ENCODE measurements at regions not wholly inside any gene's neighbourhood (a gene's known extent, or its start where the extent isn't known, plus 50 kb on each side); places are given as distances from the start of the nearest gene placed in this dataset.
"Not testable (repeated sequence)": the region's sequence is repeated elsewhere in the genome, so short reads cannot be mapped to it uniquely, and the experiment has no call there.

DNA sequence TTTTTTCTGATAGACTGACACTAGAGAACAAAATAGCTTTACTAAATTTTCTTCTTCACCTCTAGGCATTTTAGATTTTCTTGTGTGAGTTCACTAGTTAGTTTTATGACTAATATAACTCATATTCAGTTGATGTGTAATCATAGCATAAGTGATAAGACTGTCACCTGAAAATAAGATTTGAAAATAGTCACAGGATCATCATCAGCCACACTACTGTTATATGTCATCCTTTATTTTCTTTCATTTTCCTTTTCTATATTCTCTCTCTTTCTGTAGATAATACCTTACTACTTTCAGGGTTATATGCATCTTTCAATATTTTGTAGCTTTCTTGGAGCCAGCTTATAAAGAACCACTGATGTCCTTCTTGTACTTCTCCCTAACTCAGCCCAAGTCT, 292.6 kb downstream of the TDRD3 start:
- DNase-seq (ENCODE audit: low spot score): no peak

- DNase-seq (ENCODE audit: low spot score): no peak
Observed at GRCh38 chr13:60689076-60689475, 292.1 kb downstream of the TDRD3 start.

- DNase-seq (ENCODE audit: low spot score): no peak
Observed at GRCh38 chr13:60679928-60680694, 283.1 kb downstream of the TDRD3 start.

DNA sequence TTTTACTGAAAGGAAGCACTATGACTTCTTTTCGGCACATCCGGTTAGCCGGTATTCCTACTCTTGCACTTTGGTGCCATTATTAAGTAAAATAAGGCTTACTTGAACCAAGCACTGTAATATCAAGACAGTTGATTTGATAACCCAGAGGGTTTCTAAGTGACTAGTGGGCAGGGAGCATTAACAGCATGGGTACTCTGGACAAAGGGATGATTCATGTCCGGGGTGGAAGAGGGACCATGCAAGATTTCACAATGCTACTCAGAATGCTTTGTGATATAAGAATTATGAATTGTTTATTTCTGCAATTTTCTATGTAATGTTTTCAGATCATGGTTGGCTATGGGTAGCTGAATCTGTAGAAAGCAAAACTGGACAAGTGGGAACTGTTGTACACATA, 282.1 kb downstream of the TDRD3 start:
- DNase-seq (ENCODE audit: low spot score): no peak

DNA sequence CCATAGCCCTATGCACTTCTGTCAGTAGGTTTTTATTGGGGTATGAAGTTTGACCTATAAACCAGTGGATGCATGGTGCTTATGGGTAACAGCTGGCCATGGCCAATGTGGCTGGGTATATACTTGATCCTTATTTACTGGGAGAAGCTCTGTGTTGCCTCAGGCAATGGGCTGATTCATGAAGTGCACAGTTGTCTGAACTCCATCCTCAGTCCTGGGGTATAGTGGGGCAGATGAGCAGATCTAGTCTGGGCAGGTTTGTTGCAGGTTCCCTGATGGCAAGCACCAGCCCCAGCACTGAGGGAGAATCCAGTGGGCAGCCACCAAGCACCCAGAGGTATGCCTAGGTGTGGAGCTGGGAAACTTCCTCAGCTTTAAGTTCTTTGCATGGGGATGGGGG, 274.4 kb downstream of the TDRD3 start:
- DNase-seq (ENCODE audit: low spot score): no peak

DNA sequence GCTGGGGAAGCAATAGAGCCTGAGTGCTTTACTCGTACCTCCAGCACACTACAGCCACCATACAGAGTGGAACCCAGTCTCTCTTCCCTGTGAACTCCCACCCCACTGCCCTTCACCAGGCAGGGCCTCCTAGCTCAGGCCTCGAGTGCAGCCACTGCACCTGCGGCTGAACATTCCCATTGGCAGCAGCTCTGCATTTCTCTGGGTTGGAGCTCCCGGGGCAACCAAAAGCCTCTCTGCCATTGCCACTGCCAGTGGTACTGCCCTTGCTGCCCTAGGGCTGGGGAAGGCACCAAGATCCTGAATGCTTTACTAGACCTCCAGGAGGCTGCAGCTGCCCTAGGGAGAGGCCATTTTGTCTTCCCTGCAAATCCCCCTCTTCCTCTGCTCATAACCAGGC, 266.8 kb downstream of the TDRD3 start:
- no peak for DNase-seq (ENCODE audit: low spot score)

DNA sequence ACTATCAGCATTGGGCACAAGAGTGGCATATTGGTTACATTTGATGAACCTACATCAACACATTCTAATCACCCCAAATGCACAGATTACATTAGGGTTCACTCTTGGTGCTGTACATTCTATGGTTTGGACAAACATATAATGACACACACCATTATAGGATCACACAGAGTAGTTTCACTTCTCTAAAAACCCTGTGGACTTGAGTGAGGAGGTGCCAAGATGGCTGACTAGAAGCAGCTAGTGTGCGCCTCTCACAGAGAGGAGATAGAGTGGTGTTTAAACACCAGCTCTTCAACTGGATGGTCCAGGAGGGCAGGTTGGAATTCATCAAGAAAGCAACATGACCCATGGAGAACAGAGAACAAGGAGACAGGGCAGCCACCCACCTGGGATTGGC, 265.6 kb downstream of the TDRD3 start:
- no peak for DNase-seq (ENCODE audit: low spot score)

- DNase-seq (ENCODE audit: low spot score): peak; percentile 12
Observed at GRCh38 chr13:60661521-60661920, 264.5 kb downstream of the TDRD3 start.

DNA sequence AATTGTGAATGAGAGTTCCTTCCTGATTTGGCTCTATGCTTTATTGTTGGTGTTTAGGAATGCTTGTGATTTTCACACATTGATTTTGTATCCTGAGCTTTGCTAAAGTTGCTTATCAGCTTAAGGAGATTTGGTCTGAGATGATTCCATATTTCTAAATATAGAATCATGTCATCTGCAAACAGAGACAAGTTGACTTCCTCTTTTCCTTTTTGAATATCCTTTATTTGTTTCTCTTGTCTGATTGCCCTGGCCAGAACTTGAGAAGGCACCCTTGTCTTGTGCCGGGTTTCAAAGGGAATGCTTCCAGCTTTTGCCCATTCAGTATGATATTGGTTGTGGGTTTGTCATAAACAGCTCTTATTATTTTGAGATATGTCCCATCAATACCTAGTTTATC, 260.6 kb downstream of the TDRD3 start:
- DNase-seq (ENCODE audit: low spot score): not testable (repeated sequence)

GRCh38 chr13:60655256-60655655, 258.2 kb downstream of the TDRD3 start:
- no peak for DNase-seq (ENCODE audit: low spot score)

DNA sequence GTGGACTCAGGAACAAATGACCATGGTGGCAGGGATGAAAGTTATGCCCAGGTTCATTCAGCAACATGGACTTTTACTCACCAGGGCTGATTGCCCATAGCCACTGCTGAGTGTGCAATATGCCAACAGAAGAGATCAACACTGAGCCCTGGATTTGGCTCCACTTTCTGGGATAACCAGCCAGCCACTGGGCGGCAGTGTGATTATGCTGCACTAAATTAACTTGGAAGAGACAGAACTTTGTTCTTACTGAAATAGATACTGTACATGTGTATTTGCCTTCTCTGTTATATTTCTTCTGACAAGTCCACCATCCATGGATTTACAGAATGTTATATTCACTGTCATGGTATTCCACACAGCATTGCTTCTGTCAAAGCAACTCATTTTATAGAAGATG, 257.4 kb downstream of the TDRD3 start:
- peak; percentile 70 for DNase-seq (ENCODE audit: low spot score)

- no peak for DNase-seq (ENCODE audit: low spot score)
Observed at GRCh38 chr13:60647547-60647946, 250.5 kb downstream of the TDRD3 start.

DNA sequence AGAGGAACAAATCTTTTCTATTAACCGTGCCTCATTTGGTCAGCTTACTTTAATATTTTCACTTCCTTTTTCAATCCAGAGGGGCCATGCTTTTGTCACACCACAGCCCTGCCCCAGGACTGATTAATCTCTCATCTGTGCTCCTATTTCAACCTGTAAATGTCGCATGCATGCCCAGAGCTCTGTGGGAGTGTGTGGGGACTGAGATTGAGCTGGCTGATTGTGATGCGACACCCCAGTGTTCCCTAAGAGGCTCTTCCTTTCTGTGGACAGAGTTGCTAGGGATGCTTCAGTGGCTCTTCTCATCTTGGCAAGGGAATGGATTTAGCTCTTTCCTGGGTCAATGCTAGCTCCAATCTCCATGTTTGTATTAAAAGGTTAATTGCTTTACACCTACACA, 249.6 kb downstream of the TDRD3 start:
- no peak for DNase-seq (ENCODE audit: low spot score)

- DNase-seq (ENCODE audit: low spot score): no peak
Observed at GRCh38 chr13:60645676-60646075, 248.7 kb downstream of the TDRD3 start.

GRCh38 chr13:60642552-60642951, 245.5 kb downstream of the TDRD3 start:
- no peak for DNase-seq (ENCODE audit: low spot score)

- DNase-seq (ENCODE audit: low spot score): no peak
Observed at GRCh38 chr13:60629158-60629557, 232.1 kb downstream of the TDRD3 start.

GRCh38 chr13:60627071-60627686, 230.2 kb downstream of the TDRD3 start:
- peak; percentile 58 for DNase-seq (ENCODE audit: low spot score)
